Activated B cell treated with CpG ODN at 0.5 μM for 24 hours (primary cell): ENCODE measurements at regions not wholly inside any gene's neighbourhood (a gene's known extent, or its start where the extent isn't known, plus 50 kb on each side); places are given as distances from the start of the nearest gene placed in this dataset.

Experiments used
- ATAC-seq: fragments of 200-7000 bp; cut with Tn5 transposase; one replicate; pipeline ENCODE4 v1.10.0; 2021; ENCODE audit warnings: low read depth, mild to moderate bottlenecking, moderate library complexity
- CTCF ChIA-PET: fragments of 350-600 bp; sonication (Branson Sonifier 250); formaldehyde crosslinking; loops from one replicate; lab custom pipeline; 2021; ENCODE audit warnings: antibody characterized with exemption; lab: Charles Lee
- POLR2A ChIA-PET: fragments of 350-600 bp; sonication (Branson Sonifier 250); formaldehyde crosslinking; loops from one replicate; lab custom pipeline; 2021; ENCODE audit warnings: antibody characterized with exemption; lab: Charles Lee
- DNase-seq: peaks from one replicate; pipeline ENCODE4 v3.0.0; 2022
- H3K27ac Mint-ChIP-seq: one replicate; pipeline ENCODE4 v1.8.0; 2020; ENCODE audit warnings: mixed read lengths
- H3K27me3 Mint-ChIP-seq: one replicate; pipeline ENCODE4 v1.8.0; 2021; ENCODE audit warnings: mixed read lengths
- H3K36me3 Mint-ChIP-seq: one replicate; pipeline ENCODE4 v1.8.0; 2021; ENCODE audit warnings: low read depth, mixed read lengths
- H3K4me1 Mint-ChIP-seq: one replicate; pipeline ENCODE4 v1.8.0; 2021; ENCODE audit warnings: mixed read lengths
- H3K4me3 Mint-ChIP-seq: one replicate; pipeline ENCODE4 v1.8.0; 2020; ENCODE audit warnings: mild to moderate bottlenecking, mixed read lengths
- H3K9me3 Mint-ChIP-seq: one replicate; pipeline ENCODE4 v1.8.0; 2020; ENCODE audit warnings: mixed read lengths
- intact Hi-C: fragments of 100-400 bp; cut with micrococcal nuclease; formaldehyde crosslinking; loops from one replicate; pipeline ENCODE4 v1.15.1; 2024
- TF ChIP-seq, protein P1 (sequence below): fragments of 200-600 bp; IDR thresholded peaks from one replicate; pipeline ENCODE4 v1.8.0; 2022; ENCODE audit warnings: antibody characterized with exemption, mild to moderate bottlenecking

GRCh38 chr2:144078802-144079724, 440.9 kb downstream of the ZEB2 start:
- H3K27ac Mint-ChIP-seq, result no peak overlapping the region
- H3K27me3 Mint-ChIP-seq, result no peaks in the 10 kb centered on the region
- ChIA-PET POLR2A (no interaction called here), CTCF (no interaction called here)
- no peaks in the 10 kb centered on the region for H3K9me3 Mint-ChIP-seq
- H3K36me3 Mint-ChIP-seq, result peaks cover 3% of the 10 kb centered on the region
- ATAC-seq, result no peak
- intact Hi-C loops, result no loop called here
- DNase-seq, result no peak
- H3K4me1 Mint-ChIP-seq, result no peaks in the 10 kb centered on the region
- TF ChIP-seq, protein P1, sequence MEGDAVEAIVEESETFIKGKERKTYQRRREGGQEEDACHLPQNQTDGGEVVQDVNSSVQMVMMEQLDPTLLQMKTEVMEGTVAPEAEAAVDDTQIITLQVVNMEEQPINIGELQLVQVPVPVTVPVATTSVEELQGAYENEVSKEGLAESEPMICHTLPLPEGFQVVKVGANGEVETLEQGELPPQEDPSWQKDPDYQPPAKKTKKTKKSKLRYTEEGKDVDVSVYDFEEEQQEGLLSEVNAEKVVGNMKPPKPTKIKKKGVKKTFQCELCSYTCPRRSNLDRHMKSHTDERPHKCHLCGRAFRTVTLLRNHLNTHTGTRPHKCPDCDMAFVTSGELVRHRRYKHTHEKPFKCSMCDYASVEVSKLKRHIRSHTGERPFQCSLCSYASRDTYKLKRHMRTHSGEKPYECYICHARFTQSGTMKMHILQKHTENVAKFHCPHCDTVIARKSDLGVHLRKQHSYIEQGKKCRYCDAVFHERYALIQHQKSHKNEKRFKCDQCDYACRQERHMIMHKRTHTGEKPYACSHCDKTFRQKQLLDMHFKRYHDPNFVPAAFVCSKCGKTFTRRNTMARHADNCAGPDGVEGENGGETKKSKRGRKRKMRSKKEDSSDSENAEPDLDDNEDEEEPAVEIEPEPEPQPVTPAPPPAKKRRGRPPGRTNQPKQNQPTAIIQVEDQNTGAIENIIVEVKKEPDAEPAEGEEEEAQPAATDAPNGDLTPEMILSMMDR, result no peak
- no peak overlapping the region for H3K4me3 Mint-ChIP-seq

DNA sequence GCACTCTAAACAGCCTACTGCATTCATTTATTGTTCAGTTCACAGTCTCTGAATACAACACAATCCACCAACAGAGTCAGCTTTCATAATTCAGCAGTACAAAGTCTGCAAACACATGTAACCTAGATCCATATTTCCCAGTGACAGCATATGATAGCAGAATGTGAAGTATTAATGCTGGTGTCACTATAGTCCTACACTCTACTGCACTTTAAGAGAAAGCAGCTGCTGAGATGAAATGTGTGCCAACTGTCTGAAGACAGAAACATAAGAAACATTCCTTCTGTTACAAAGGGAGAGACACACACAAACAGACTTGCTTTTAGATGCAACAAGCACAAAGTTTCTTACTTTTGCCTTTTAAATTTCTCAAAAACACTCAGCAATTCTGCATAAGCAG, 441.8 kb downstream of the ZEB2 start:
- ChIA-PET POLR2A (no interaction called here), CTCF (no interaction called here)
- no peak for DNase-seq
- no peaks in the 10 kb centered on the region for H3K9me3 Mint-ChIP-seq
- no peak overlapping the region for H3K4me3 Mint-ChIP-seq
- no peak overlapping the region for H3K27ac Mint-ChIP-seq
- no peak for ATAC-seq
- H3K4me1 Mint-ChIP-seq, result no peaks in the 10 kb centered on the region
- H3K36me3 Mint-ChIP-seq, result peaks cover under 1% of the 10 kb centered on the region
- H3K27me3 Mint-ChIP-seq, result no peaks in the 10 kb centered on the region
- intact Hi-C loops, result no loop called here
- TF ChIP-seq, protein P1, result no peak

- TF ChIP-seq, protein P1, result no peak
- H3K4me1 Mint-ChIP-seq, result no peaks in the 10 kb centered on the region
- H3K36me3 Mint-ChIP-seq, result no peaks in the 10 kb centered on the region
- ATAC-seq (no peak), DNase-seq (no peak)
- no peak overlapping the region for H3K4me3 Mint-ChIP-seq
- CTCF ChIA-PET, result no interaction called here
- POLR2A ChIA-PET, result interaction anchor here (0.6 kb wide), 1 partner anchor 24 kb away, joined by 3 read pairs; no protein-coding TSS in a partner anchor
- no peak overlapping the region for H3K27ac Mint-ChIP-seq
- intact Hi-C loops, result no loop called here
- no peaks in the 10 kb centered on the region for H3K27me3 Mint-ChIP-seq
- no peaks in the 10 kb centered on the region for H3K9me3 Mint-ChIP-seq
Observed at GRCh38 chr2:144074450-144074849, 445.5 kb downstream of the ZEB2 start.

GRCh38 chr2:144071461-144071860, 448.5 kb downstream of the ZEB2 start:
- no peaks in the 10 kb centered on the region for H3K9me3 Mint-ChIP-seq
- H3K36me3 Mint-ChIP-seq, result no peaks in the 10 kb centered on the region
- H3K4me1 Mint-ChIP-seq, result peaks cover 2% of the 10 kb centered on the region
- intact Hi-C loops, result no loop called here
- TF ChIP-seq, protein P1, result no peak
- no peaks in the 10 kb centered on the region for H3K27me3 Mint-ChIP-seq
- CTCF ChIA-PET, result no interaction called here
- DNase-seq (no peak), ATAC-seq (no peak)
- POLR2A ChIA-PET, result no interaction called here
- no peak overlapping the region for H3K27ac Mint-ChIP-seq
- no peak overlapping the region for H3K4me3 Mint-ChIP-seq

- no peaks in the 10 kb centered on the region for H3K36me3 Mint-ChIP-seq
- DNase-seq, result no peak
- TF ChIP-seq, protein P1, result no peak
- H3K27ac Mint-ChIP-seq, result no peak overlapping the region
- H3K9me3 Mint-ChIP-seq, result no peaks in the 10 kb centered on the region
- intact Hi-C loops, result no loop called here
- no peak for ATAC-seq
- POLR2A ChIA-PET, result no interaction called here
- no peak overlapping the region for H3K4me3 Mint-ChIP-seq
- no peaks in the 10 kb centered on the region for H3K27me3 Mint-ChIP-seq
- peaks cover 2% of the 10 kb centered on the region for H3K4me1 Mint-ChIP-seq
- CTCF ChIA-PET, result no interaction called here
Observed at GRCh38 chr2:144067506-144067905, 452.4 kb downstream of the ZEB2 start.
